ENCODE measurements at regions not wholly inside any gene's neighbourhood (a gene's known extent, or its start where the extent isn't known, plus 50 kb on each side); places are given as distances from the start of the nearest gene placed in this dataset.
A peak's percentile ranks its signal among the peaks of the same experiment; 100 is the strongest.

- Histone ChIP-seq H3K4me1 (no peaks in the 10 kb centered on the region), H3K4me3 (peak overlapping the region in 2 of 4 donors; percentile 38 to 49), H3K27ac (peak overlapping the region in 2 of 4 donors; percentile 62 to 75), H3K27me3 (no peaks in the 10 kb centered on the region), H3K9me3 (no peaks in the 10 kb centered on the region), H3K36me3 (no peaks in the 10 kb centered on the region)
- peak in 2 of 3 donors; percentile 80 to 93 for DNase-seq
- TF ChIP-seq, protein P1, sequence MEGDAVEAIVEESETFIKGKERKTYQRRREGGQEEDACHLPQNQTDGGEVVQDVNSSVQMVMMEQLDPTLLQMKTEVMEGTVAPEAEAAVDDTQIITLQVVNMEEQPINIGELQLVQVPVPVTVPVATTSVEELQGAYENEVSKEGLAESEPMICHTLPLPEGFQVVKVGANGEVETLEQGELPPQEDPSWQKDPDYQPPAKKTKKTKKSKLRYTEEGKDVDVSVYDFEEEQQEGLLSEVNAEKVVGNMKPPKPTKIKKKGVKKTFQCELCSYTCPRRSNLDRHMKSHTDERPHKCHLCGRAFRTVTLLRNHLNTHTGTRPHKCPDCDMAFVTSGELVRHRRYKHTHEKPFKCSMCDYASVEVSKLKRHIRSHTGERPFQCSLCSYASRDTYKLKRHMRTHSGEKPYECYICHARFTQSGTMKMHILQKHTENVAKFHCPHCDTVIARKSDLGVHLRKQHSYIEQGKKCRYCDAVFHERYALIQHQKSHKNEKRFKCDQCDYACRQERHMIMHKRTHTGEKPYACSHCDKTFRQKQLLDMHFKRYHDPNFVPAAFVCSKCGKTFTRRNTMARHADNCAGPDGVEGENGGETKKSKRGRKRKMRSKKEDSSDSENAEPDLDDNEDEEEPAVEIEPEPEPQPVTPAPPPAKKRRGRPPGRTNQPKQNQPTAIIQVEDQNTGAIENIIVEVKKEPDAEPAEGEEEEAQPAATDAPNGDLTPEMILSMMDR (IDR thresholded peaks at IDR 0.05) = peak in 1 of 6 experiments; percentile 64
- no peak for TF ChIP-seq POLR2A (IDR thresholded peaks at IDR 0.05)
These were observed 197.3 kb downstream of the OR13H1 start for GRCh38 chrX:131741103-131741581.

- no peaks in the 10 kb centered on the region for H3K9me3 ChIP-seq
- no peaks in the 10 kb centered on the region for H3K36me3 ChIP-seq
- no peaks in the 10 kb centered on the region for H3K4me1 ChIP-seq
- TF ChIP-seq POLR2A (IDR thresholded peaks at IDR 0.05) = no peak
- TF ChIP-seq, protein P1 (IDR thresholded peaks at IDR 0.05) = no peak
- H3K27me3 ChIP-seq = no peaks in the 10 kb centered on the region
- H3K27ac ChIP-seq = peak overlapping the region in 1 of 4 donors; percentile 50
- H3K4me3 ChIP-seq = peak overlapping the region in 2 of 4 donors; percentile 37 to 66
- DNase-seq = no peak
These were observed 202.1 kb downstream of the OR13H1 start for GRCh38 chrX:131745942-131746489.

GRCh38 chrX:131746491-131746968, 202.7 kb downstream of the OR13H1 start:
- peak overlapping the region in 2 of 4 donors; percentile 37 to 66 for H3K4me3 ChIP-seq
- peak in 2 of 3 donors; percentile 79 to 93 for DNase-seq

DNA sequence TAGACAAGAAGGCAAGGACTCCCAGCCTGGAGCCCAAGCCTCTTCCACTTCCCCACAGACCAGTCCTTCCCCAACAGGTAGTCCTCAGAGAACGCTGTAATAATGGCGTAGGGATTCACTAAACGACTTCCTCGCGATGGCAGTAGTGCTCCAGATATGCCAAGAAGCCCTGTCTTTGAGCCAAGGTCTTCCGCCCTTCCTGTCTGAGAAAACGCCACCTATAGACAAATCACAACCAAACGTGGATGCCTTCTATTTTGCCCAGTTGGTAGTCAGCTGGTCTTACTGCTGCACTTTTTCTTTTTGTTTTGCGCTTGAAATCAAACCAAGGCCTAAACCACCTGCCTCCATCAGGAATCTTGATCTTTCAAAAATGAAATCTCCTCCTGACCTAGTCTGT, 203.3 kb downstream of the OR13H1 start:
- no peaks in the 10 kb centered on the region for H3K9me3 ChIP-seq
- TF ChIP-seq POLR2A (IDR thresholded peaks at IDR 0.05) = no peak
- TF ChIP-seq, protein P1 (IDR thresholded peaks at IDR 0.05) = peak in 3 of 6 experiments; percentile 12 to 73 (median 20)
- peak overlapping the region in 2 of 4 donors; percentile 74 to 80 for H3K27ac ChIP-seq
- H3K36me3 ChIP-seq = no peaks in the 10 kb centered on the region
- no peaks in the 10 kb centered on the region for H3K4me1 ChIP-seq
- DNase-seq = peak in 2 of 3 donors; percentile 68 to 91
- peak overlapping the region in 2 of 4 donors; percentile 37 to 66 for H3K4me3 ChIP-seq
- no peaks in the 10 kb centered on the region for H3K27me3 ChIP-seq

More at GRCh38 chrX:131746491-131746968, 202.7 kb downstream of the OR13H1 start:
- TF ChIP-seq, protein P1 (IDR thresholded peaks at IDR 0.05) = peak in 3 of 6 experiments; percentile 21 to 74 (median 22)
- no peak for TF ChIP-seq POLR2A (IDR thresholded peaks at IDR 0.05)
- peak overlapping the region in 2 of 4 donors; percentile 74 to 80 for H3K27ac ChIP-seq
- no peaks in the 10 kb centered on the region for H3K4me1 ChIP-seq
- H3K27me3 ChIP-seq = no peaks in the 10 kb centered on the region
- H3K36me3 ChIP-seq = no peaks in the 10 kb centered on the region
- no peaks in the 10 kb centered on the region for H3K9me3 ChIP-seq

- Histone ChIP-seq H3K36me3 (no peaks in the 10 kb centered on the region), H3K4me1 (no peaks in the 10 kb centered on the region), H3K9me3 (no peaks in the 10 kb centered on the region), H3K27ac (peak overlapping the region in 2 of 4 donors; percentile 79 to 83), H3K27me3 (no peaks in the 10 kb centered on the region), H3K4me3 (peak overlapping the region in 2 of 4 donors; percentile 47 to 59)
- peak in 2 of 3 donors; percentile 76 to 92 for DNase-seq
- TF ChIP-seq, protein P1 (IDR thresholded peaks at IDR 0.05) = peak in 1 of 6 experiments; percentile 29
- TF ChIP-seq POLR2A (IDR thresholded peaks at IDR 0.05) = no peak
These were observed 208.8 kb downstream of the OR13H1 start for GRCh38 chrX:131752493-131753198.
